ENCODE measurements at regions not wholly inside any gene's neighbourhood (a gene's known extent, or its start where the extent isn't known, plus 50 kb on each side); places are given as distances from the start of the nearest gene placed in this dataset.

DNA sequence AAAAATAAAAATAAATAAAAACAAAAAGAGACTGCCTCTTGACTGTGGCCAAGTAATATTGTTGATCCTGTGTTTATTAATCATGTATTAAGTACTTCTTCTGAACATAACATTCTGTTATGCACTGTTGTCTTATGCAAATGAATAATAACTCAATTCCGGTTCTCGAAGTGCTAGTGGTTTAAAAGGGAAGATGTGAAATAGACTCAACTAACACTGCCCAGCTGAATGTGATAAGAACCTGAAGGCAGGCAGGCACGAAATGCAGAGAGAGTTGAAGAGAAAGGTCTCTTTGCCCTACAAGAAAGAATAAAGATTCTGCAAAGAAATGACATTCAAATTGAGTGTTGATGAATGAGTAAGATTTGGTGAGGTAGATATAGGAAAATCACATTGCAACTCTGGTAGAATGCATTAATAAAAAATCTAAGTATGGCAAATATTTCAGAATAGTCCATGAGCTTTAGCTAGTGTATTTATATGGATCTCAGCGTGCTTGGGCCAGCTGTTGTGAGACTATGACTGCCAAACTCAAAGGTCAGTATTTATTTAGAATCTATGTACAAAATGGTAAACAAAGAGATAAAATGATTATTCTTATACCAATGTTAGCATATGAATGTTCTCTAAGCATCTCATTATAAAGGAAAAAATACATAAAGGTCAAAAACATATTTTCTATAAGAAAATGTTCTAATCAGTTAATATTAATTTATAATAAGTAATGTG is 352.3 kb upstream of the CDH7 start:
- no peaks in the 10 kb centered on the region for H3K9me3 Mint-ChIP-seq

DNA sequence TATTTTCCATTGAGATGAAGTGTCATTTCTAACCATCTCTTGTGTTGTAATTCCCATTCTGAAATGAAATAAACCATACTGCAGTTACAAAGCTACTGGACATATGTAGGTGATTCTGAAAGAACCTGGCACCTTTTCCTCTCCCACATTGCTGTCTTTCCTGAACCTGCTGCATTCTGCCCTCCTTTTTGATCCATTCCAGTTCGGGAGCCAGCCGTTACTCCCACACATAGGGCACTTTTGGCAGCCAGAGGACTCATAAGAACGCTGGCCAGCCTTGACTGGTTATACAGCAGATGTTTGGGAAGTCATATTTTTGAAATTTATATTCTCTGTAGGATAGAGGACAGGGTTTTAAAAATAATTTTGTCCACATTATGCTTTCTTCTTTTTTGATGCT is 369.8 kb upstream of the CDH7 start:
- DNase-seq (ENCODE audit: low spot score in 2 of 2, unreplicated experiment in 2 of 2) = no peak
- Mint-ChIP-seq H3K27ac (no peak overlapping the region), H3K4me3 (no peak overlapping the region), H3K9me3 (peaks cover 29% of the 10 kb centered on the region), H3K36me3 (no peaks in the 10 kb centered on the region), H3K4me1 (no peaks in the 10 kb centered on the region), H3K27me3 (ENCODE audit: low read depth) (no peaks in the 10 kb centered on the region)
- TF ChIP-seq, protein P1, sequence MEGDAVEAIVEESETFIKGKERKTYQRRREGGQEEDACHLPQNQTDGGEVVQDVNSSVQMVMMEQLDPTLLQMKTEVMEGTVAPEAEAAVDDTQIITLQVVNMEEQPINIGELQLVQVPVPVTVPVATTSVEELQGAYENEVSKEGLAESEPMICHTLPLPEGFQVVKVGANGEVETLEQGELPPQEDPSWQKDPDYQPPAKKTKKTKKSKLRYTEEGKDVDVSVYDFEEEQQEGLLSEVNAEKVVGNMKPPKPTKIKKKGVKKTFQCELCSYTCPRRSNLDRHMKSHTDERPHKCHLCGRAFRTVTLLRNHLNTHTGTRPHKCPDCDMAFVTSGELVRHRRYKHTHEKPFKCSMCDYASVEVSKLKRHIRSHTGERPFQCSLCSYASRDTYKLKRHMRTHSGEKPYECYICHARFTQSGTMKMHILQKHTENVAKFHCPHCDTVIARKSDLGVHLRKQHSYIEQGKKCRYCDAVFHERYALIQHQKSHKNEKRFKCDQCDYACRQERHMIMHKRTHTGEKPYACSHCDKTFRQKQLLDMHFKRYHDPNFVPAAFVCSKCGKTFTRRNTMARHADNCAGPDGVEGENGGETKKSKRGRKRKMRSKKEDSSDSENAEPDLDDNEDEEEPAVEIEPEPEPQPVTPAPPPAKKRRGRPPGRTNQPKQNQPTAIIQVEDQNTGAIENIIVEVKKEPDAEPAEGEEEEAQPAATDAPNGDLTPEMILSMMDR (IDR thresholded peaks at IDR 0.05; ENCODE audit: unreplicated experiment) = no peak

More for the DNA sequence above, 352.3 kb upstream of the CDH7 start:
- DNase-seq (ENCODE audit: low spot score in 2 of 2, unreplicated experiment in 2 of 2) = no peak
- H3K27me3 Mint-ChIP-seq (ENCODE audit: low read depth) = no peaks in the 10 kb centered on the region
- no peak overlapping the region for H3K4me3 Mint-ChIP-seq
- no peaks in the 10 kb centered on the region for H3K36me3 Mint-ChIP-seq
- H3K4me1 Mint-ChIP-seq = no peaks in the 10 kb centered on the region
- TF ChIP-seq, protein P1 (IDR thresholded peaks at IDR 0.05; ENCODE audit: unreplicated experiment) = no peak
- no peak overlapping the region for H3K27ac Mint-ChIP-seq

DNA sequence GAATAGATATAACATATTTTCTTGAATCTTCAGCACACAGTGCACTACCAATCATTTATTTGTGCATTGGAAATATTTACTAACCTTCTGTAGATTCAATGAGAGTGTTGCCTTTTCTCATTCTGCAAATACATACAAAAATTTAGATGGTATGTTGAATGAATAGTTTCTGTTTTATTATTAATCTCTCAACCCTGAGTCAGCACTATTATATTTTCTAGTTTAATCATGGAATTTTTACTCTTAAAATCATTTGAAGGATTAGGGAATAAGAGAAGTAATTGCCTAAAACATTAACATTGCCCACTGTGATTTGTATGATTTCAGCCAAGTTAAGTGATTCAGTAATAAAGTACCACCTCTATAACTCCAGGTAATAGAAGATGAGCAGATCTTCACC is 370.2 kb upstream of the CDH7 start:
- Mint-ChIP-seq H3K4me1 (no peaks in the 10 kb centered on the region), H3K27ac (no peak overlapping the region), H3K9me3 (peaks cover 25% of the 10 kb centered on the region), H3K27me3 (ENCODE audit: low read depth) (no peaks in the 10 kb centered on the region), H3K36me3 (no peaks in the 10 kb centered on the region), H3K4me3 (no peak overlapping the region)
- no peak for DNase-seq (ENCODE audit: low spot score in 2 of 2, unreplicated experiment in 2 of 2)
- TF ChIP-seq, protein P1 (IDR thresholded peaks at IDR 0.05; ENCODE audit: unreplicated experiment) = no peak

DNA sequence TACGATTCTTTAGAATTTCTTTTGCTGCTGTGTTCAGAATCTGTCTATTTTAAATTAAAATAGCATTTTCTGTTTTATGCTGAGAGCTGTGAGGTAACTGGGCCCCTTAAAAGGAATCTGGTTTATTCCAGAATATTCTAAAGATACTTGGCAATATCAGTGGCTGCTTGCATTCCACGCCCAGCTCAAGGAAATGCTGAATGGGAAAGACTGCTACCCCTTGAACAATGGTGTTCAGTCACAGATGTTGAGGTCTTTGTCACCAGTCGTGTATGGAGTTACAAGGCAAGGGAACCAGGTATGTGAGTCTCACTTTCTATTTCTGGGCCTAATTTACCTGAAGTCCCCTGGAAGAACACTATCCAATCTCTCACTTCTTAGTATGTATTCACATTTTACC is 377.9 kb upstream of the CDH7 start:
- Mint-ChIP-seq H3K27me3 (ENCODE audit: low read depth) (no peaks in the 10 kb centered on the region), H3K4me3 (no peak overlapping the region)

DNA sequence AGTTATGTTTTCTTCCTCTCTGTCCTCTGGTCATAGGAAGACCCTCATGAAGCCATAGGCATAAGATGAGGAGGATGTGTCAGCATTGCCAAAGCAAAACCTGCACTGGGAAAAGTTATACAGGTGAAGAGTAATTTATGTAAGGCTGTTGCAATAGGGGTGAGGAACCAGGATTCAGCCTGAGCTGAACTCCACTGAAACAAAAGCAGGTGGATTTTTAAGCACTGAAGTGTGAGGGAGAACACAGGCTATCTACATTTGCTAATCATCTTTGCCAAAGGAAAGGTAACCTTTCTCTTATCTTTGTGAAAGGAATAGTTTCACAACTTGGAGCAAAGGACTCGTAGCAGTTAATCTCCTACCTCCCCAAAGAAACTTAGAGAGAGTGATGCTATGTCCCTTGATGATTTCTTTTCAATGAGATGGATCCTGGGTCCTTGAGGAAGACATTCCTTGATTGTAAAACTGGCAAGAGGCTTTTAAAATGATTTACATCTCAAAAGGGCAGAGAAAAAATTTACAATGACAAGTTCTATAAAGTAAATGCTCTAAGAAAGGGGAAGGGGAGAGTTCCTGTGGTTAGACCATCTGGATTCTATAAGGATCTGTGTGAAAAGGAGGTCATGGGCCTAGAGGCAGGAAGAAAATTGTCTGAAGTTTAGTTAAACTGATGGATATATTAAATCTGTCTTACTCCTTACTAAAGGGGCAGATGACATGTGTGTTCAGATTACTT is 385.4 kb upstream of the CDH7 start:
- Mint-ChIP-seq H3K36me3 (no peaks in the 10 kb centered on the region), H3K27me3 (ENCODE audit: low read depth) (no peaks in the 10 kb centered on the region), H3K4me3 (no peak overlapping the region), H3K4me1 (peaks cover 21% of the 10 kb centered on the region), H3K27ac (no peak overlapping the region), H3K9me3 (no peaks in the 10 kb centered on the region)
- TF ChIP-seq, protein P1 (IDR thresholded peaks at IDR 0.05; ENCODE audit: unreplicated experiment) = no peak
- no peak for DNase-seq (ENCODE audit: low spot score in 2 of 2, unreplicated experiment in 2 of 2)

More for the DNA sequence above, 377.9 kb upstream of the CDH7 start:
- TF ChIP-seq, protein P1 (IDR thresholded peaks at IDR 0.05; ENCODE audit: unreplicated experiment) = no peak
- peaks cover 2% of the 10 kb centered on the region for H3K9me3 Mint-ChIP-seq
- no peaks in the 10 kb centered on the region for H3K4me1 Mint-ChIP-seq
- no peaks in the 10 kb centered on the region for H3K36me3 Mint-ChIP-seq
- H3K27ac Mint-ChIP-seq = no peak overlapping the region
- DNase-seq (ENCODE audit: low spot score in 2 of 2, unreplicated experiment in 2 of 2) = no peak
